Prostate gland (tissue), 2 donors: ENCODE measurements at regions not wholly inside any gene's neighbourhood (a gene's known extent, or its start where the extent isn't known, plus 50 kb on each side); places are given as distances from the start of the nearest gene placed in this dataset.
"Not testable (repeated sequence)": the region's sequence is repeated elsewhere in the genome, so short reads cannot be mapped to it uniquely, and the experiment has no call there.

ENCODE experiments used
- DNase-seq: peaks from one replicate; pipeline ENCODE4 v3.0.0-alpha.2; 2019; ENCODE audit warnings: low spot score
- H3K27ac ChIP-seq, 2 donors: fragments of 200-600 bp; sonication (generic); 2 replicates each; pipeline ENCODE4 v1.5.1; 2017 to 2019
- H3K27me3 ChIP-seq: fragments of 200-600 bp; sonication (generic); replicated peaks from 2 replicates; pipeline ENCODE4 v1.5.1; 2019; ENCODE audit not compliant: insufficient read depth
- H3K36me3 ChIP-seq, 2 donors: fragments of 200-600 bp; sonication (generic); 1 replicate in 1 of 2; 2 replicates in 1 of 2; pipeline versions ENCODE4 v1.5.1 to v1.8.1; 2017 to 2019
- H3K4me1 ChIP-seq: fragments of 200-600 bp; sonication (generic); replicated peaks from 2 replicates; pipeline ENCODE4 v1.5.1; 2019
- H3K4me3 ChIP-seq, 2 donors: fragments of 200-600 bp; sonication (generic); 2 replicates each; pipeline ENCODE4 v1.5.1; 2017 to 2019
- H3K9me3 ChIP-seq: fragments of 200-600 bp; sonication (generic); 2 replicates; pipeline ENCODE4 v1.5.1; 2017
- CTCF ChIP-seq, 4 experiments: fragments of 200-600 bp in 2 of 4; fragments of 450-650 bp in 2 of 4; sonication (generic) in 2 of 4; IDR thresholded peaks; 1 replicate in 3 of 4; 2 replicates in 1 of 4; pipeline ENCODE4 v1.5.1; 2016 to 2019; ENCODE audit warnings: antibody characterized with exemption in 4 of 4, mild to moderate bottlenecking in 2 of 4, moderate library complexity in 2 of 4
- POLR2A ChIP-seq: fragments of 450-650 bp; IDR thresholded peaks from one replicate; pipeline ENCODE4 v1.6.1; 2016; ENCODE audit warnings: antibody characterized with exemption, mild to moderate bottlenecking
- POLR2AphosphoS5 ChIP-seq: sonication (generic); formaldehyde crosslinking; IDR thresholded peaks from one replicate; pipeline ENCODE4 v1.6.1; 2017; ENCODE audit warnings: antibody characterized with exemption
- WGBS: methylation state at CpG from one replicate; pipeline ENCODE4 v1.1.5; 2018; 5-methylcytosine and 5-hydroxymethylcytosine counted together
- intact Hi-C: fragments of 100-400 bp; cut with DNase I; formaldehyde crosslinking; loops from one replicate; pipeline ENCODE4 v1.14.2; 2022

GRCh38 chr21:28294051-28294450 is 698.6 kb downstream of the LTN1 start:
- no peak overlapping the region for H3K27ac ChIP-seq
- no peaks in the 10 kb centered on the region for H3K4me1 ChIP-seq
- H3K36me3 ChIP-seq: no peaks in the 10 kb centered on the region
- TF ChIP-seq POLR2AphosphoS5 (no peak), POLR2A (no peak), CTCF (IDR thresholded peaks at IDR 0.05) (no peak)
- no peaks in the 10 kb centered on the region for H3K9me3 ChIP-seq
- 34% methylated on average over 1 of the region's 1 CpG for WGBS
- intact Hi-C loops: no loop called here
- no peak overlapping the region for H3K4me3 ChIP-seq
- no peak for DNase-seq
- H3K27me3 ChIP-seq: no peaks in the 10 kb centered on the region

GRCh38 chr21:28283641-28284490 is 708.8 kb downstream of the LTN1 start:
- intact Hi-C loops: no loop called here
- Histone ChIP-seq H3K27me3 (no peaks in the 10 kb centered on the region), H3K36me3 (no peaks in the 10 kb centered on the region), H3K4me3 (no peak overlapping the region), H3K4me1 (peaks cover 4% of the 10 kb centered on the region), H3K9me3 (no peaks in the 10 kb centered on the region), H3K27ac (no peak overlapping the region)
- TF ChIP-seq CTCF (IDR thresholded peaks at IDR 0.05) (no peak), POLR2AphosphoS5 (no peak), POLR2A (no peak)
- no peak for DNase-seq
- 7% methylated on average over 4 of the region's 4 CpGs for WGBS

GRCh38 chr21:28282833-28283232 is 709.8 kb downstream of the LTN1 start:
- no peak overlapping the region for H3K27ac ChIP-seq
- H3K36me3 ChIP-seq: no peaks in the 10 kb centered on the region
- no peak overlapping the region for H3K4me3 ChIP-seq
- TF ChIP-seq POLR2A (no peak), POLR2AphosphoS5 (no peak), CTCF (IDR thresholded peaks at IDR 0.05) (no peak)
- peaks cover 4% of the 10 kb centered on the region for H3K4me1 ChIP-seq
- DNase-seq: no peak
- H3K27me3 ChIP-seq: no peaks in the 10 kb centered on the region
- H3K9me3 ChIP-seq: no peaks in the 10 kb centered on the region
- WGBS: 76% methylated on average over 5 of the region's 5 CpGs
- intact Hi-C loops: no loop called here

GRCh38 chr21:28281357-28281756 is 711.3 kb downstream of the LTN1 start:
- H3K4me1 ChIP-seq, intact Hi-C loops, H3K27ac ChIP-seq, H3K9me3 ChIP-seq, H3K36me3 ChIP-seq, H3K27me3 ChIP-seq, H3K4me3 ChIP-seq, DNase-seq: not testable (repeated sequence)
- WGBS: 85% methylated on average over 3 of the region's 3 CpGs

- TF ChIP-seq CTCF (IDR thresholded peaks at IDR 0.05) (no peak), POLR2A (no peak), POLR2AphosphoS5 (no peak)
- Histone ChIP-seq H3K4me1 (peaks cover 4% of the 10 kb centered on the region), H3K4me3 (no peak overlapping the region), H3K9me3 (no peaks in the 10 kb centered on the region), H3K27me3 (no peaks in the 10 kb centered on the region), H3K27ac (no peak overlapping the region), H3K36me3 (no peaks in the 10 kb centered on the region)
- DNase-seq: no peak
- intact Hi-C loops: no loop called here
Measured at GRCh38 chr21:28280611-28281010, 712.1 kb downstream of the LTN1 start.
